ENCODE measurements at regions not wholly inside any gene's neighbourhood (a gene's known extent, or its start where the extent isn't known, plus 50 kb on each side); places are given as distances from the start of the nearest gene placed in this dataset.
"Not testable (repeated sequence)": the region's sequence is repeated elsewhere in the genome, so short reads cannot be mapped to it uniquely, and the experiment has no call there.

DNA sequence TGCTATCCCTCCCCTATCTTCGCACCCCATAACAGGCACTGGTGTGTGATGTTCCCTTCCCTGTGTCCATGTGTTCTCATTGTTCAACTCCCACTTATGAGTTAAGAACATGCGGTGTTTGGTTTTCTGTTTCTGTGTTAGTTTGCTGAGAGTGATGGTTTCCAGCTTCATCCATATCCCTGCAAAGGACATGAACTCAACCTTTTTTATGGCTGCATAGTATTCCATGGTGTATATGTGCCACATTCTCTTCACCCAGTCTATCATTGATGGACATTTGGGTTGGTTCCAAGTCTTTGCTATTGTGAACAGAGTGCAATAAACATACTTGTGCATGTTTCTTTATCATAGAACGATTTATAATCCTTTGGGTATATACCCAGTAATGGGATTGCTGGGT, 84.7 kb upstream of the GATB start:
- H3K27me3 ChIP-seq (ENCODE audit: control insufficient read depth in 2 of 2, insufficient read depth in 2 of 2, low read length in 2 of 2); H3K27ac ChIP-seq (ENCODE audit: low read depth in 2 of 2, low read length in 2 of 2); H3K4me3 ChIP-seq (ENCODE audit: low read length in 2 of 2); H3K36me3 ChIP-seq (ENCODE audit: control insufficient read depth in 2 of 2, insufficient read depth in 2 of 2, low read length in 2 of 2); H3K9me3 ChIP-seq (ENCODE audit: control insufficient read depth in 2 of 2, low read length in 2 of 2); H3K9ac ChIP-seq (ENCODE audit: low read depth in 1 of 2, low read length in 2 of 2); H3K4me1 ChIP-seq (ENCODE audit: control insufficient read depth in 2 of 2, insufficient read depth in 2 of 2, low read length in 2 of 2): not testable (repeated sequence)

DNA sequence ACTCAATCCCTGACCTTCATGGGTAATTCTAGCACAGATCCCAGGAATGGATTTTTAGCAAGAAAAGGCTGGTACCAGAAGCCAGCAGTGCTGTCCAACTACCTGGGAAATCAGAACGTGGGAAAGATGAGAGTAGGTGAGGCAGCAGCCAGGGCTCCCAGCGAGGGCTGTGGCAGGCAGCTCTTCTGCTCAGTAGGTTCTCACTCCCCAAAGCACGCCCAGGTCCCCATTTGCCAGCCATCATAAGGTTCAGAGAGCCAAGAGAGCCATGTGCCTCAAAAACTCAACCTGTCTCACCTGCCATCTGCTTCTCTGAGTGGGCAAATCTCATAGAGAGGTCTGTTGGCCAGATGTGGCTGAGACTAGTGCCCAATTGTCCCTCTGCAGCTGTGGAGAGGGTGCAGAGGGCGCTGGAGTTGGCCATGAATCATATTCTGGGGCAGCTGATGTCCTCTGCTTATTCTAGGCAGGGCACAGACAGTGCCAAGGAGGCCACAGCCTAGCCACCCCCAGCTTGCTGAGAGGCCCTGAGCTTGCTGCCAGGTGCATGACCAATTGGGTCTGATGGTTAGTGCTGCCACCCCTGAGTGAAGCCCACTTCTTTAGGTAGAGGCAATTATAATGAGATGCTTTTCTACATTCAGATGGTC, 81.7 kb upstream of the GATB start:
- H3K4me1 ChIP-seq (ENCODE audit: control insufficient read depth in 2 of 2, insufficient read depth in 2 of 2, low read length in 2 of 2), result no peaks in the 10 kb centered on the region
- no peaks in the 10 kb centered on the region for H3K27me3 ChIP-seq (ENCODE audit: control insufficient read depth in 2 of 2, insufficient read depth in 2 of 2, low read length in 2 of 2)
- H3K9ac ChIP-seq (ENCODE audit: low read depth in 1 of 2, low read length in 2 of 2), result no peak overlapping the region
- H3K27ac ChIP-seq (ENCODE audit: low read depth in 2 of 2, low read length in 2 of 2), result no peak overlapping the region
- no peak overlapping the region for H3K4me3 ChIP-seq (ENCODE audit: low read length in 2 of 2)
- H3K36me3 ChIP-seq (ENCODE audit: control insufficient read depth in 2 of 2, insufficient read depth in 2 of 2, low read length in 2 of 2), result no peaks in the 10 kb centered on the region
- H3K9me3 ChIP-seq (ENCODE audit: control insufficient read depth in 2 of 2, low read length in 2 of 2), result no peaks in the 10 kb centered on the region

DNA sequence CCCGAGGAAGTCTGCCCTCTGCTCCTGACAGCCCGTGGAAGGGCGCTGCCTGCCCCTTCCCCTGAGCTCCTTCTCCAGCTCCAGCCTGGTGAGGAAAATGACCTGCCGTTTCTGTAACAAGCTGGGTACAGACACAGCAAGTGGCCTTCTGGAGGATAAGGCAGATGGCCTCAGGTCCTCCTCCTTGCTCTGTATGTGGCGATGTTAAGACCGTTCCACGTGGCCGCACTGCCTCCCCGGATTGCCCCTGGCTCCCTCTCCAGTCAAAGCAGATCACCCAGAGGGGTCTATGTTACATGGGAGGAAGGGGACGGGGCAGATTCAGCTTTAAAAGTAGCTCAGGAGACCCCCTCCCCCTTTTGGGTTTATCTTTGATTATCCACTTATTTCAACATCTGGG, 80.3 kb upstream of the GATB start:
- H3K27me3 ChIP-seq (ENCODE audit: control insufficient read depth in 2 of 2, insufficient read depth in 2 of 2, low read length in 2 of 2), result no peaks in the 10 kb centered on the region
- no peaks in the 10 kb centered on the region for H3K4me1 ChIP-seq (ENCODE audit: control insufficient read depth in 2 of 2, insufficient read depth in 2 of 2, low read length in 2 of 2)
- H3K9me3 ChIP-seq (ENCODE audit: control insufficient read depth in 2 of 2, low read length in 2 of 2), result no peaks in the 10 kb centered on the region
- no peak overlapping the region for H3K27ac ChIP-seq (ENCODE audit: low read depth in 2 of 2, low read length in 2 of 2)
- H3K4me3 ChIP-seq (ENCODE audit: low read length in 2 of 2), result no peak overlapping the region
- no peaks in the 10 kb centered on the region for H3K36me3 ChIP-seq (ENCODE audit: control insufficient read depth in 2 of 2, insufficient read depth in 2 of 2, low read length in 2 of 2)
- H3K9ac ChIP-seq (ENCODE audit: low read depth in 1 of 2, low read length in 2 of 2), result no peak overlapping the region

DNA sequence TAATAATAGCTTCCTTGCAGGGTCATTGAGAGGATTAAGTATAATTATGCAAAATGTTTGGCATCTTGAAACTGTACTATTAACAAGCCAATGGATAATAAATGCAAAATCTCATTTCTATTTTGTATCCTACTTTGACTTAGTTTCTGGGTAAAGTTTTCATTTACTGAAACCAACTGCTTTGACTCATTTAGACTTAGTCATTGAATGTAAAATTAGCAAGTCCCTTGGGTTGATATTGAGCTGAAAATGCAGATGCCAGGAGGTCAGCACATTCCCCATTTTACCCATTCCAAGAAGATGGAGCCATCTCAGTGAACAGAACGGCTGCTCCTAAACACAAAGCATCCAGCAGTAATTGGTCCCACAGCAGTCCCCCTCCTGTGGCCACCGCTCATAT, 74.7 kb upstream of the GATB start:
- Histone ChIP-seq H3K4me1 (ENCODE audit: control insufficient read depth in 2 of 2, insufficient read depth in 2 of 2, low read length in 2 of 2) (no peaks in the 10 kb centered on the region), H3K27ac (ENCODE audit: low read depth in 2 of 2, low read length in 2 of 2) (no peak overlapping the region), H3K27me3 (ENCODE audit: control insufficient read depth in 2 of 2, insufficient read depth in 2 of 2, low read length in 2 of 2) (no peaks in the 10 kb centered on the region), H3K4me3 (ENCODE audit: low read length in 2 of 2) (no peak overlapping the region), H3K36me3 (ENCODE audit: control insufficient read depth in 2 of 2, insufficient read depth in 2 of 2, low read length in 2 of 2) (no peaks in the 10 kb centered on the region), H3K9ac (ENCODE audit: low read depth in 1 of 2, low read length in 2 of 2) (no peak overlapping the region), H3K9me3 (ENCODE audit: control insufficient read depth in 2 of 2, low read length in 2 of 2) (no peaks in the 10 kb centered on the region)

DNA sequence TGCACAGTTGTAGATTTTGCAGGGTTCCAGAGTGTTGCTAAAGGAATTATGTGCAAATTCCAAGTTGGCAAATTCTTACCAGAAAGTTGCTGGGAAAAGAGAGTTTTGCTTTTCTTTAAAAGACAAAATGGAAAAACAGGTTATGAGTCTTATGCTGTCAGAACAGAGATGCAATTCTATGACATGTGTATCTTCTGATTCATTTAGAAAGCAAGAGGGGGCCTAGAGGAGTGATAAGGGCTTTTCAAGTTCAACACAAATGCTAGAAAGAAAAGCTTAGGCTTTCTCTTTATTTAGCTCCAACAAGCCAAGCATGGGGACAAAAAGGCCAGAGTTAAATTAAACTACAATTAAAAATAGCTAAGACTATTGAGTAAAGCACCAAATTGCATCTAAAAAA, 72.4 kb upstream of the GATB start:
- Histone ChIP-seq H3K9ac (ENCODE audit: low read depth in 1 of 2, low read length in 2 of 2) (no peak overlapping the region), H3K9me3 (ENCODE audit: control insufficient read depth in 2 of 2, low read length in 2 of 2) (no peaks in the 10 kb centered on the region), H3K4me1 (ENCODE audit: control insufficient read depth in 2 of 2, insufficient read depth in 2 of 2, low read length in 2 of 2) (no peaks in the 10 kb centered on the region), H3K27me3 (ENCODE audit: control insufficient read depth in 2 of 2, insufficient read depth in 2 of 2, low read length in 2 of 2) (no peaks in the 10 kb centered on the region), H3K4me3 (ENCODE audit: low read length in 2 of 2) (no peak overlapping the region), H3K27ac (ENCODE audit: low read depth in 2 of 2, low read length in 2 of 2) (no peak overlapping the region), H3K36me3 (ENCODE audit: control insufficient read depth in 2 of 2, insufficient read depth in 2 of 2, low read length in 2 of 2) (no peaks in the 10 kb centered on the region)

DNA sequence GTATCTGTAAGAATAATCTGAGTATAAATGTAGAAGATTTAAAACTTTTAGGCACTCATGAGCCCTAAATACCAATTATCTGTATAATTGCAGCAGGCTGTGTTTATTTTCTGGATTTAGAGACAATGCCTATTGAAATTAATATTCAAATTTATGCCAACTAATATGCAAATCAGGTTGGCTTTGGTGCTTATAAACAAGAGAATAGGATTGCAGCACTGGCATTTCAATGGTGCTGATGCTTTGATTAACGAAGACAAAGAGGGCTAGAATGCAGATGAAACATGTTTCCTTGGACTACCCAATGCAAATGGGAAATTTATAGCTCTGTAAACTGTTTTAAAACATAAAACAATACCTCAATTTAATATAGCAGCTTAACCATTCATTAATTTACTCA, 70.7 kb upstream of the GATB start:
- Histone ChIP-seq H3K27ac (ENCODE audit: low read depth in 2 of 2, low read length in 2 of 2) (no peak overlapping the region), H3K36me3 (ENCODE audit: control insufficient read depth in 2 of 2, insufficient read depth in 2 of 2, low read length in 2 of 2) (no peaks in the 10 kb centered on the region), H3K9me3 (ENCODE audit: control insufficient read depth in 2 of 2, low read length in 2 of 2) (no peaks in the 10 kb centered on the region), H3K27me3 (ENCODE audit: control insufficient read depth in 2 of 2, insufficient read depth in 2 of 2, low read length in 2 of 2) (no peaks in the 10 kb centered on the region), H3K9ac (ENCODE audit: low read depth in 1 of 2, low read length in 2 of 2) (no peak overlapping the region), H3K4me1 (ENCODE audit: control insufficient read depth in 2 of 2, insufficient read depth in 2 of 2, low read length in 2 of 2) (no peaks in the 10 kb centered on the region), H3K4me3 (ENCODE audit: low read length in 2 of 2) (no peak overlapping the region)

DNA sequence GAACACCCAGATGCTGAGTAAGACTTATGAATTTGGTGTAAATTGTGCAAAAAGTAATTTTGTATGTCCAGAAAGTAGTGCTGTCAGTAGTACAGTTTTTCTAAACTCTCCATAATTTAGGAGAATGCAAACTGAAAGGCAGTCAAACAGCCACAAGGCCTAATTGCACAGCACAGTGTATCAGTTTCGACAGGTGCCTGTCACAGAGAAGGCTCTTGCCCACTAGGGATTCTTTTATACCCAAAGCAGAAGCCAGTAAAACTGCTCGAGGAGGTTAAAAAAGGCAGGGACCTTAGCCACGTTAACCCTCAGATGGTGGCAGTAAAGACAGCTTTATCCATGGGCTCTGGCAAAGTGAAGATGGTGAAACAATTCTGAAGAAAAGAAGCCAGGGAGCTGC, 69.4 kb upstream of the GATB start:
- Histone ChIP-seq H3K27ac (ENCODE audit: low read depth in 2 of 2, low read length in 2 of 2) (no peak overlapping the region), H3K4me3 (ENCODE audit: low read length in 2 of 2) (no peak overlapping the region), H3K27me3 (ENCODE audit: control insufficient read depth in 2 of 2, insufficient read depth in 2 of 2, low read length in 2 of 2) (no peaks in the 10 kb centered on the region), H3K9ac (ENCODE audit: low read depth in 1 of 2, low read length in 2 of 2) (no peak overlapping the region), H3K4me1 (ENCODE audit: control insufficient read depth in 2 of 2, insufficient read depth in 2 of 2, low read length in 2 of 2) (no peaks in the 10 kb centered on the region), H3K36me3 (ENCODE audit: control insufficient read depth in 2 of 2, insufficient read depth in 2 of 2, low read length in 2 of 2) (no peaks in the 10 kb centered on the region), H3K9me3 (ENCODE audit: control insufficient read depth in 2 of 2, low read length in 2 of 2) (no peaks in the 10 kb centered on the region)

DNA sequence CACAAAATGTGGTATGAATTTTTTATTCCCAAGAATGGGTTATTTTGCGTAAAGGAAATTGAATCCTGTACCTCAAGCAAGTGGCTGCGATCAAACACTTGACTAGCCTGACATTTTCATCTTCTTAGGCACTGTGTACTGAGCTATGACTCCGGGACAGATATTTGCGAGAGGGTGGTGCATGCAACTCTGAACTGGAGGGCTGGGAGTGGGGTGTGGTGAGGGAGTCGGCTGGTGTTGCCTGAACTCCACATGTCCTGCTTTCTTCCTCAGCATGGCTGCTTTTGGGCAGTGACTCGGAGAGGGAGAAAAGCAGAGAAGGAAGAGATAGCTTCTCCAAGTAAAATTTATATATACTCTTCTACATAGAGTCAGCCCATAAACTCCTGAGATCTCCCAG, 68.5 kb upstream of the GATB start:
- H3K9me3 ChIP-seq (ENCODE audit: control insufficient read depth in 2 of 2, low read length in 2 of 2), result no peaks in the 10 kb centered on the region
- H3K9ac ChIP-seq (ENCODE audit: low read depth in 1 of 2, low read length in 2 of 2), result no peak overlapping the region
- H3K36me3 ChIP-seq (ENCODE audit: control insufficient read depth in 2 of 2, insufficient read depth in 2 of 2, low read length in 2 of 2), result no peaks in the 10 kb centered on the region
- H3K4me1 ChIP-seq (ENCODE audit: control insufficient read depth in 2 of 2, insufficient read depth in 2 of 2, low read length in 2 of 2), result no peaks in the 10 kb centered on the region
- no peaks in the 10 kb centered on the region for H3K27me3 ChIP-seq (ENCODE audit: control insufficient read depth in 2 of 2, insufficient read depth in 2 of 2, low read length in 2 of 2)
- H3K27ac ChIP-seq (ENCODE audit: low read depth in 2 of 2, low read length in 2 of 2), result no peak overlapping the region
- no peak overlapping the region for H3K4me3 ChIP-seq (ENCODE audit: low read length in 2 of 2)

DNA sequence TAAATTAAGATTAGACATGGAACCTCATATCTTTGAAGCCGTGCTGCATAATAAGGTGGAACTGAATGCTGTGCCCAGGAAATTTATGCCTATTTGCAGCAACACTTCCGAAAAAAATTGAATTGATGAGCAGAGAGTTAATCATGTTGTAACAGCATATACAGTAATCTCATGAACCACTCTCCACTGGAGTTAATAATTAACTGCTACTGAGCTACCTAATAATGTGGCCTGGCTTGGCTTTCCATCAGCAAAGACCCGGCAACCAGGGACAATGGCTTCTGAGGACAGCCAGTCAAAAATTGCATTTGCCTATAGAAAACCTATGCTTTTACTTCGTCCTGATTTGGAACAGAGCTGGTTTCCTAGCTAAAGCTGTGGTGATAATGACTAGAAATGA, 63.8 kb upstream of the GATB start:
- Histone ChIP-seq H3K9ac (ENCODE audit: low read depth in 1 of 2, low read length in 2 of 2) (no peak overlapping the region), H3K27ac (ENCODE audit: low read depth in 2 of 2, low read length in 2 of 2) (no peak overlapping the region), H3K36me3 (ENCODE audit: control insufficient read depth in 2 of 2, insufficient read depth in 2 of 2, low read length in 2 of 2) (no peaks in the 10 kb centered on the region), H3K4me1 (ENCODE audit: control insufficient read depth in 2 of 2, insufficient read depth in 2 of 2, low read length in 2 of 2) (no peaks in the 10 kb centered on the region), H3K9me3 (ENCODE audit: control insufficient read depth in 2 of 2, low read length in 2 of 2) (no peaks in the 10 kb centered on the region), H3K27me3 (ENCODE audit: control insufficient read depth in 2 of 2, insufficient read depth in 2 of 2, low read length in 2 of 2) (no peaks in the 10 kb centered on the region), H3K4me3 (ENCODE audit: low read length in 2 of 2) (no peak overlapping the region)

DNA sequence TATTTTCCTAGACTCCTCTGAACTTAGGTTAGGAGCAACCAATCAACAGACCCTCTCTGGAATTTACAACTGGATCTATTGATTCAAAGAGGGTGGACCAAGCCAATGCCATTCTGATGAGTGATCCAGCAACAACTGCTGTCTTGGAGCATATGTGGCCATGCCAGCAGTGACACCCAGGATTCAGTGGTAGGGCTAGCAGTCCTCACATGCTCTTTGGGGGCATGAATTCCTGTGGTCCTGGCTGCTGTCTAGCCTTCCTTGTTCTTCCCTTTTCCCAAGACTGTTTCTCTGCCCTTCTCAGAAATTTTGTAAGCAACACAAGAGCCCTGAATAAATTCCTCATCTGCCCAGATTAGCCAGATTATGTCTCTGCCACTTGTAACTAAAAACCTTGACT, 61.5 kb upstream of the GATB start:
- no peak overlapping the region for H3K4me3 ChIP-seq (ENCODE audit: low read length in 2 of 2)
- H3K27ac ChIP-seq (ENCODE audit: low read depth in 2 of 2, low read length in 2 of 2), result no peak overlapping the region
- H3K4me1 ChIP-seq (ENCODE audit: control insufficient read depth in 2 of 2, insufficient read depth in 2 of 2, low read length in 2 of 2), result no peaks in the 10 kb centered on the region
- H3K36me3 ChIP-seq (ENCODE audit: control insufficient read depth in 2 of 2, insufficient read depth in 2 of 2, low read length in 2 of 2), result no peaks in the 10 kb centered on the region
- H3K9me3 ChIP-seq (ENCODE audit: control insufficient read depth in 2 of 2, low read length in 2 of 2), result no peaks in the 10 kb centered on the region
- H3K9ac ChIP-seq (ENCODE audit: low read depth in 1 of 2, low read length in 2 of 2), result no peak overlapping the region
- H3K27me3 ChIP-seq (ENCODE audit: control insufficient read depth in 2 of 2, insufficient read depth in 2 of 2, low read length in 2 of 2), result no peaks in the 10 kb centered on the region

DNA sequence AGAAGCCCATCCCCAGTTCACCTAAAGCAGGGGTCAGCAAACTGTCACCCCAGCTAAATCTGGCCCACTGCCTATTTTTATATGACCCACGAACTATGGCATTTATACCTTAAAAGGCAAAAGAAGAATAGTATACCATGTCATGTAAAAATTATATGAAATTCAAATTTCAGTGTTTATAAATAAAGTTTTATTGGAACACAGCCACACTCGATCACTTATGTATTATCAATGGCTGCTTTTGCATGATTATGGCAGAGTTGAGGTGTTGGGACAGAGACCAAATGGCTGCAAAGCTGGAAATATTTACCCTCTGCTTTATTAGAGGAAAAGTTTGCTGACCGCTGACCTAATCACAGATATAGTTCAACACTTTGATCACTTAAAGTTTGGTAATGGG, 59.2 kb upstream of the GATB start:
- Histone ChIP-seq H3K27ac (ENCODE audit: low read depth in 2 of 2, low read length in 2 of 2) (no peak overlapping the region), H3K9ac (ENCODE audit: low read depth in 1 of 2, low read length in 2 of 2) (no peak overlapping the region), H3K4me3 (ENCODE audit: low read length in 2 of 2) (no peak overlapping the region), H3K27me3 (ENCODE audit: control insufficient read depth in 2 of 2, insufficient read depth in 2 of 2, low read length in 2 of 2) (no peaks in the 10 kb centered on the region), H3K36me3 (ENCODE audit: control insufficient read depth in 2 of 2, insufficient read depth in 2 of 2, low read length in 2 of 2) (no peaks in the 10 kb centered on the region), H3K4me1 (ENCODE audit: control insufficient read depth in 2 of 2, insufficient read depth in 2 of 2, low read length in 2 of 2) (no peaks in the 10 kb centered on the region), H3K9me3 (ENCODE audit: control insufficient read depth in 2 of 2, low read length in 2 of 2) (no peaks in the 10 kb centered on the region)
